ENCODE measurements at regions not wholly inside any gene's neighbourhood (a gene's known extent, or its start where the extent isn't known, plus 50 kb on each side); places are given as distances from the start of the nearest gene placed in this dataset.
A peak's percentile ranks its signal among the peaks of the same experiment; 100 is the strongest.

GRCh38 chr5:2148312-2149194 is 265.8 kb upstream of the IRX4 start:
- no peak for DNase-seq (ENCODE audit: low spot score)
- Mint-ChIP-seq H3K4me3 (no peak overlapping the region), H3K4me1 (ENCODE audit: low read depth) (peaks cover 9% of the 10 kb centered on the region), H3K36me3 (ENCODE audit: low read depth) (no peaks in the 10 kb centered on the region), H3K27ac (no peak overlapping the region), H3K9me3 (no peaks in the 10 kb centered on the region), H3K27me3 (ENCODE audit: insufficient read depth) (no peaks in the 10 kb centered on the region)
- intact Hi-C loops (cut with micrococcal nuclease) = no loop called here

- no peak overlapping the region for H3K27ac Mint-ChIP-seq
- peaks cover 9% of the 10 kb centered on the region for H3K4me1 Mint-ChIP-seq (ENCODE audit: low read depth)
- H3K9me3 Mint-ChIP-seq = no peaks in the 10 kb centered on the region
- H3K4me3 Mint-ChIP-seq = no peak overlapping the region
- H3K27me3 Mint-ChIP-seq (ENCODE audit: insufficient read depth) = no peaks in the 10 kb centered on the region
- no peaks in the 10 kb centered on the region for H3K36me3 Mint-ChIP-seq (ENCODE audit: low read depth)
- intact Hi-C loops (cut with micrococcal nuclease) = no loop called here
- DNase-seq (ENCODE audit: low spot score) = no peak
Observed at GRCh38 chr5:2147504-2148311, 265.0 kb upstream of the IRX4 start.

GRCh38 chr5:2143646-2144353 is 261.1 kb upstream of the IRX4 start:
- no peak for DNase-seq (ENCODE audit: low spot score)
- Mint-ChIP-seq H3K36me3 (ENCODE audit: low read depth) (no peaks in the 10 kb centered on the region), H3K4me3 (no peak overlapping the region), H3K4me1 (ENCODE audit: low read depth) (peaks cover 3% of the 10 kb centered on the region), H3K27ac (no peak overlapping the region), H3K27me3 (ENCODE audit: insufficient read depth) (no peaks in the 10 kb centered on the region), H3K9me3 (no peaks in the 10 kb centered on the region)
- intact Hi-C loops (cut with micrococcal nuclease) = no loop called here

GRCh38 chr5:2143088-2143487 is 260.4 kb upstream of the IRX4 start:
- peaks cover 2% of the 10 kb centered on the region for H3K27me3 Mint-ChIP-seq (ENCODE audit: insufficient read depth)
- H3K27ac Mint-ChIP-seq = no peak overlapping the region
- no peaks in the 10 kb centered on the region for H3K9me3 Mint-ChIP-seq
- H3K36me3 Mint-ChIP-seq (ENCODE audit: low read depth) = no peaks in the 10 kb centered on the region
- no peak for DNase-seq (ENCODE audit: low spot score)
- H3K4me1 Mint-ChIP-seq (ENCODE audit: low read depth) = no peaks in the 10 kb centered on the region
- intact Hi-C loops (cut with micrococcal nuclease) = no loop called here
- no peak overlapping the region for H3K4me3 Mint-ChIP-seq

GRCh38 chr5:2142456-2142954 is 259.8 kb upstream of the IRX4 start:
- no peak overlapping the region for H3K27ac Mint-ChIP-seq
- H3K27me3 Mint-ChIP-seq (ENCODE audit: insufficient read depth) = peaks cover 2% of the 10 kb centered on the region
- DNase-seq (ENCODE audit: low spot score) = no peak
- H3K4me3 Mint-ChIP-seq = no peak overlapping the region
- H3K9me3 Mint-ChIP-seq = no peaks in the 10 kb centered on the region
- H3K4me1 Mint-ChIP-seq (ENCODE audit: low read depth) = no peaks in the 10 kb centered on the region
- intact Hi-C loops (cut with micrococcal nuclease) = no loop called here
- no peaks in the 10 kb centered on the region for H3K36me3 Mint-ChIP-seq (ENCODE audit: low read depth)

- Mint-ChIP-seq H3K9me3 (peaks cover 5% of the 10 kb centered on the region), H3K27me3 (ENCODE audit: insufficient read depth) (peaks cover 2% of the 10 kb centered on the region), H3K4me3 (no peak overlapping the region), H3K27ac (no peak overlapping the region), H3K4me1 (ENCODE audit: low read depth) (no peaks in the 10 kb centered on the region), H3K36me3 (ENCODE audit: low read depth) (no peaks in the 10 kb centered on the region)
- intact Hi-C loops (cut with micrococcal nuclease) = no loop called here
- no peak for DNase-seq (ENCODE audit: low spot score)
Observed at GRCh38 chr5:2141254-2142000, 258.7 kb upstream of the IRX4 start.

GRCh38 chr5:2140501-2141175 is 257.9 kb upstream of the IRX4 start:
- H3K36me3 Mint-ChIP-seq (ENCODE audit: low read depth) = no peaks in the 10 kb centered on the region
- intact Hi-C loops (cut with micrococcal nuclease) = no loop called here

GRCh38 chr5:2139478-2139877 is 256.8 kb upstream of the IRX4 start:
- Mint-ChIP-seq H3K4me1 (ENCODE audit: low read depth) (peaks cover 7% of the 10 kb centered on the region), H3K4me3 (no peak overlapping the region), H3K9me3 (peaks cover 8% of the 10 kb centered on the region), H3K27me3 (ENCODE audit: insufficient read depth) (peaks cover 2% of the 10 kb centered on the region), H3K36me3 (ENCODE audit: low read depth) (no peaks in the 10 kb centered on the region), H3K27ac (no peak overlapping the region)
- DNase-seq (ENCODE audit: low spot score) = no peak
- intact Hi-C loops (cut with micrococcal nuclease) = no loop called here

More at GRCh38 chr5:2140501-2141175, 257.9 kb upstream of the IRX4 start:
- Mint-ChIP-seq H3K9me3 (peaks cover 8% of the 10 kb centered on the region), H3K4me1 (ENCODE audit: low read depth) (no peaks in the 10 kb centered on the region), H3K27me3 (ENCODE audit: insufficient read depth) (peaks cover 2% of the 10 kb centered on the region), H3K4me3 (no peak overlapping the region), H3K27ac (no peak overlapping the region)
- no peak for DNase-seq (ENCODE audit: low spot score)

- H3K27ac Mint-ChIP-seq = no peak overlapping the region
- intact Hi-C loops (cut with micrococcal nuclease) = no loop called here
- no peaks in the 10 kb centered on the region for H3K36me3 Mint-ChIP-seq (ENCODE audit: low read depth)
- H3K4me3 Mint-ChIP-seq = no peak overlapping the region
- peaks cover 8% of the 10 kb centered on the region for H3K9me3 Mint-ChIP-seq
- peaks cover 2% of the 10 kb centered on the region for H3K27me3 Mint-ChIP-seq (ENCODE audit: insufficient read depth)
- peaks cover 7% of the 10 kb centered on the region for H3K4me1 Mint-ChIP-seq (ENCODE audit: low read depth)
- DNase-seq (ENCODE audit: low spot score) = no peak
Observed at GRCh38 chr5:2138896-2139295, 256.2 kb upstream of the IRX4 start.

- H3K4me1 Mint-ChIP-seq (ENCODE audit: low read depth) = peaks cover 7% of the 10 kb centered on the region
- no peak for DNase-seq (ENCODE audit: low spot score)
- intact Hi-C loops (cut with micrococcal nuclease) = no loop called here
- H3K9me3 Mint-ChIP-seq = peaks cover 8% of the 10 kb centered on the region
- peaks cover 2% of the 10 kb centered on the region for H3K27me3 Mint-ChIP-seq (ENCODE audit: insufficient read depth)
- no peak overlapping the region for H3K4me3 Mint-ChIP-seq
- H3K36me3 Mint-ChIP-seq (ENCODE audit: low read depth) = no peaks in the 10 kb centered on the region
- no peak overlapping the region for H3K27ac Mint-ChIP-seq
Observed at GRCh38 chr5:2137444-2138050, 254.8 kb upstream of the IRX4 start.

- peak overlapping the region; percentile 52 for H3K27ac Mint-ChIP-seq
- no peak overlapping the region for H3K4me3 Mint-ChIP-seq
- DNase-seq (ENCODE audit: low spot score) = no peak
- H3K4me1 Mint-ChIP-seq (ENCODE audit: low read depth) = peaks cover 7% of the 10 kb centered on the region
- H3K36me3 Mint-ChIP-seq (ENCODE audit: low read depth) = no peaks in the 10 kb centered on the region
- H3K9me3 Mint-ChIP-seq = peaks cover 8% of the 10 kb centered on the region
- intact Hi-C loops (cut with micrococcal nuclease) = no loop called here
- H3K27me3 Mint-ChIP-seq (ENCODE audit: insufficient read depth) = peaks cover 2% of the 10 kb centered on the region
Observed at GRCh38 chr5:2136728-2137333, 254.1 kb upstream of the IRX4 start.
